CD4-positive, alpha-beta T cell (primary cell): ENCODE measurements at regions not wholly inside any gene's neighbourhood (a gene's known extent, or its start where the extent isn't known, plus 50 kb on each side); places are given as distances from the start of the nearest gene placed in this dataset.
"Not testable (repeated sequence)": the region's sequence is repeated elsewhere in the genome, so short reads cannot be mapped to it uniquely, and the experiment has no call there.

Experiments
- ATAC-seq: fragments of 200-7000 bp; cut with Tn5 transposase; one replicate; pipeline ENCODE4 v1.10.0; 2022; ENCODE audit warnings: mild to moderate bottlenecking; ENCODE audit not compliant: poor library complexity
- CTCF ChIA-PET: fragments of 350-600 bp; sonication (Branson Sonifier 250); formaldehyde crosslinking; loops from one replicate; lab custom pipeline; 2021; ENCODE audit warnings: antibody characterized with exemption, inconsistent platforms; lab: Charles Lee
- POLR2A ChIA-PET: fragments of 350-600 bp; sonication (Branson Sonifier 250); formaldehyde crosslinking; loops from one replicate; lab custom pipeline; 2021; ENCODE audit warnings: antibody characterized with exemption, inconsistent platforms; lab: Charles Lee
- DNase-seq, 14 experiments: peaks; one replicate each; pipeline ENCODE4 v3.0.0-alpha.2; 2013 to 2020; ENCODE audit warnings: mixed read lengths in 2 of 14
- H3K27ac ChIP-seq, 2 donors: one replicate each; pipeline versions ENCODE4 v1.5.1 to v1.7.0; 2013; ENCODE audit warnings: low read length in 2 of 2, low read depth in 1 of 2, mild to moderate bottlenecking in 1 of 2
- H3K27me3 ChIP-seq, 2 experiments: 1 replicate in 1 of 2; 2 replicates in 1 of 2; pipeline versions ENCODE4 v1.6.1 to v1.7.0; 2013; ENCODE audit warnings: low read length in 2 of 2, control low read depth in 1 of 2, mild to moderate bottlenecking in 1 of 2, moderate library complexity in 1 of 2; ENCODE audit not compliant: insufficient read depth in 2 of 2, control insufficient read depth in 1 of 2
- H3K36me3 ChIP-seq: one replicate; pipeline ENCODE4 v1.6.1; 2013; ENCODE audit warnings: low read length, control low read depth; ENCODE audit not compliant: insufficient read depth
- H3K4me1 ChIP-seq: one replicate; pipeline ENCODE4 v1.6.1; 2013; ENCODE audit warnings: low read length, control low read depth; ENCODE audit not compliant: insufficient read depth
- H3K4me3 ChIP-seq: one replicate; pipeline ENCODE4 v1.5.1; 2013; ENCODE audit warnings: mild to moderate bottlenecking, low read length, moderate library complexity
- H3K9me3 ChIP-seq, 2 experiments: 1 replicate in 1 of 2; 2 replicates in 1 of 2; pipeline versions ENCODE4 v1.6.1 to v1.7.0; 2013; ENCODE audit warnings: low read length in 2 of 2, mild to moderate bottlenecking in 2 of 2, control low read depth in 1 of 2, moderate library complexity in 1 of 2; ENCODE audit not compliant: control insufficient read depth in 1 of 2, insufficient read depth in 1 of 2
- H3K27ac Mint-ChIP-seq: one replicate; pipeline ENCODE4 v1.8.0; 2020; ENCODE audit warnings: mixed read lengths
- H3K27me3 Mint-ChIP-seq: one replicate; pipeline ENCODE4 v1.8.0; 2021; ENCODE audit warnings: mixed read lengths
- H3K36me3 Mint-ChIP-seq: one replicate; pipeline ENCODE4 v1.8.0; 2021; ENCODE audit warnings: low read depth, mixed read lengths
- H3K4me1 Mint-ChIP-seq: one replicate; pipeline ENCODE4 v1.8.0; 2021; ENCODE audit warnings: low read depth, mixed read lengths
- H3K4me3 Mint-ChIP-seq: one replicate; pipeline ENCODE4 v1.8.0; 2020; ENCODE audit warnings: mild to moderate bottlenecking, mixed read lengths
- H3K9me3 Mint-ChIP-seq: one replicate; pipeline ENCODE4 v1.8.0; 2020; ENCODE audit warnings: mixed read lengths
- CTCF ChIP-seq: fragments of 200-600 bp; IDR thresholded peaks from one replicate; pipeline ENCODE4 v1.8.0; 2022; ENCODE audit warnings: antibody characterized with exemption, mild to moderate bottlenecking
- intact Hi-C, 2 experiments: fragments of 100-400 bp; cut with DNase I in 1 of 2; cut with micrococcal nuclease in 1 of 2; formaldehyde crosslinking; loops; one replicate each; pipeline versions ENCODE4 v1.15.1 to v1.9.0; 2023 to 2025; cut with DNase I, micrococcal nuclease

- H3K27me3 ChIP-seq = no peaks in the 10 kb centered on the region
- no peaks in the 10 kb centered on the region for H3K36me3 Mint-ChIP-seq
- H3K4me3 Mint-ChIP-seq = no peak overlapping the region
- H3K27ac ChIP-seq = no peak overlapping the region
- no peak for ATAC-seq
- peaks cover 9% of the 10 kb centered on the region for H3K27me3 Mint-ChIP-seq
- no peaks in the 10 kb centered on the region for H3K4me1 ChIP-seq
- H3K9me3 ChIP-seq = no peaks in the 10 kb centered on the region
- H3K9me3 Mint-ChIP-seq = no peaks in the 10 kb centered on the region
- no peak overlapping the region for H3K4me3 ChIP-seq
- H3K27ac Mint-ChIP-seq = no peak overlapping the region
- ChIA-PET POLR2A (no interaction called here), CTCF (no interaction called here)
- no peaks in the 10 kb centered on the region for H3K4me1 Mint-ChIP-seq
- intact Hi-C loops = no loop called here
- DNase-seq = no peak
- no peaks in the 10 kb centered on the region for H3K36me3 ChIP-seq
- no peak for TF ChIP-seq CTCF
Measured at GRCh38 chr4:54589586-54589985, 68.2 kb upstream of the KIT start.

- CTCF ChIA-PET = no interaction called here
- no peaks in the 10 kb centered on the region for H3K27me3 Mint-ChIP-seq
- H3K9me3 Mint-ChIP-seq = no peaks in the 10 kb centered on the region
- TF ChIP-seq CTCF = no peak
- ATAC-seq = no peak
- Histone ChIP-seq H3K9me3 (peaks cover 0 to 5% of the 10 kb centered on the region in 2 experiments), H3K27me3 (no peaks in the 10 kb centered on the region), H3K4me1 (no peaks in the 10 kb centered on the region), H3K36me3 (no peaks in the 10 kb centered on the region), H3K27ac (no peak overlapping the region), H3K4me3 (no peak overlapping the region)
- DNase-seq = no peak
- H3K27ac Mint-ChIP-seq = no peak overlapping the region
- H3K4me1 Mint-ChIP-seq = no peaks in the 10 kb centered on the region
- POLR2A ChIA-PET = no interaction called here
- no peak overlapping the region for H3K4me3 Mint-ChIP-seq
- H3K36me3 Mint-ChIP-seq = no peaks in the 10 kb centered on the region
- intact Hi-C loops = no loop called here
Measured at GRCh38 chr4:54593795-54594322, 63.9 kb upstream of the KIT start.

GRCh38 chr4:54596201-54596600, 61.6 kb upstream of the KIT start:
- no peaks in the 10 kb centered on the region for H3K9me3 Mint-ChIP-seq
- no peak overlapping the region for H3K27ac Mint-ChIP-seq
- H3K4me3 Mint-ChIP-seq = no peak overlapping the region
- Histone ChIP-seq H3K4me3 (no peak overlapping the region), H3K36me3 (no peaks in the 10 kb centered on the region), H3K9me3 (peaks cover 0 to 5% of the 10 kb centered on the region in 2 experiments), H3K27ac (no peak overlapping the region), H3K4me1 (no peaks in the 10 kb centered on the region), H3K27me3 (no peaks in the 10 kb centered on the region)
- no peaks in the 10 kb centered on the region for H3K4me1 Mint-ChIP-seq
- ChIA-PET CTCF (no interaction called here), POLR2A (no interaction called here)
- ATAC-seq = no peak
- H3K27me3 Mint-ChIP-seq = no peaks in the 10 kb centered on the region
- TF ChIP-seq CTCF = no peak
- H3K36me3 Mint-ChIP-seq = no peaks in the 10 kb centered on the region
- no peak for DNase-seq
- intact Hi-C loops = no loop called here

DNA sequence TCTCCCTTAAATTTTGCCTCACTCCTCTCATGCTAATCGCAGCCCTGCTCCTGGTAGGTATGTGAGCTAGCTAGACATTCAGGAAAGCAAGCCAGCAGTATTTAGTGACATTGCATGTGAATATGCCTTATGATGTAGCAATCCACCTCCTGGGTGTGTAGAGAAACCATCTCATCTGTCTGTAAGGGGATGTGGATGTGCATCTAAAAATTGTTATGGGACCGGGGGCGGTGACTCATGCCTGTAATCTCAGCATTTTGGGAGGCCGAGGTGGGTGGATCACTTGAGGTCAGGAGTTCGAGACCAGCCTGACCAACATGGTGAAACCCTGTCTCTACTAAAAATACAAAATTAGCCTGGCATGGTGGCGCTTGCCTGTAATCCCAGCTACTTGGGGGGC, 60.1 kb upstream of the KIT start:
- H3K9me3 ChIP-seq, H3K27me3 Mint-ChIP-seq, H3K27ac Mint-ChIP-seq, CTCF ChIA-PET, H3K4me1 Mint-ChIP-seq, H3K27me3 ChIP-seq, H3K27ac ChIP-seq, POLR2A ChIA-PET, H3K9me3 Mint-ChIP-seq, H3K4me3 ChIP-seq, H3K36me3 Mint-ChIP-seq, H3K4me1 ChIP-seq, H3K4me3 Mint-ChIP-seq, intact Hi-C loops, DNase-seq, H3K36me3 ChIP-seq, ATAC-seq: not testable (repeated sequence)

GRCh38 chr4:54602175-54602574, 55.6 kb upstream of the KIT start:
- H3K36me3 ChIP-seq, H3K4me1 Mint-ChIP-seq, CTCF ChIA-PET, H3K27ac Mint-ChIP-seq, intact Hi-C loops, DNase-seq, H3K4me3 ChIP-seq, H3K27ac ChIP-seq, H3K4me1 ChIP-seq, H3K9me3 Mint-ChIP-seq, H3K4me3 Mint-ChIP-seq, ATAC-seq, POLR2A ChIA-PET, H3K9me3 ChIP-seq, H3K27me3 ChIP-seq, H3K36me3 Mint-ChIP-seq: not testable (repeated sequence)
- H3K27me3 Mint-ChIP-seq = peaks cover 12% of the 10 kb centered on the region
